ENCODE measurements at regions not wholly inside any gene's neighbourhood (a gene's known extent, or its start where the extent isn't known, plus 50 kb on each side); places are given as distances from the start of the nearest gene placed in this dataset.

- H3K4me1 ChIP-seq (ENCODE audit: control insufficient read depth in 4 of 4, insufficient read depth in 4 of 4, low read length in 3 of 4) = no peaks in the 10 kb centered on the region
- H3K9ac ChIP-seq (ENCODE audit: low read depth in 1 of 2, low read length in 2 of 2) = no peak overlapping the region
- DNase-seq (ENCODE audit: low spot score) = no peak
- no peaks in the 10 kb centered on the region for H3K27me3 ChIP-seq (ENCODE audit: control insufficient read depth in 4 of 4, insufficient read depth in 4 of 4, low read length in 3 of 4)
- no peaks in the 10 kb centered on the region for H3K36me3 ChIP-seq (ENCODE audit: control insufficient read depth in 4 of 4, insufficient read depth in 3 of 4, low read depth in 1 of 4, low read length in 3 of 4)
- no peak for TF ChIP-seq MAX (IDR thresholded peaks at IDR 0.05)
- no peak for TF ChIP-seq RXRA (IDR thresholded peaks at IDR 0.05)
- no peak for TF ChIP-seq FOXA1 (IDR thresholded peaks at IDR 0.05)
- no peak for TF ChIP-seq HNF4A (conservative IDR thresholded peaks at IDR 0.05)
- no peak for TF ChIP-seq SP1 (IDR thresholded peaks at IDR 0.05)
- TF ChIP-seq FOXA2 (IDR thresholded peaks at IDR 0.05) = no peak
- no peak for TF ChIP-seq TAF1 (conservative IDR thresholded peaks at IDR 0.05)
- no peak for TF ChIP-seq CTCF (IDR thresholded peaks at IDR 0.05; ENCODE audit: low read depth, low read length, missing input control)
- no peak for TF ChIP-seq JUND (IDR thresholded peaks at IDR 0.05)
- no peak for TF ChIP-seq GABPA (IDR thresholded peaks at IDR 0.05 in 1 of 2, conservative IDR thresholded peaks at IDR 0.05 in 1 of 2)
- TF ChIP-seq, protein P1, sequence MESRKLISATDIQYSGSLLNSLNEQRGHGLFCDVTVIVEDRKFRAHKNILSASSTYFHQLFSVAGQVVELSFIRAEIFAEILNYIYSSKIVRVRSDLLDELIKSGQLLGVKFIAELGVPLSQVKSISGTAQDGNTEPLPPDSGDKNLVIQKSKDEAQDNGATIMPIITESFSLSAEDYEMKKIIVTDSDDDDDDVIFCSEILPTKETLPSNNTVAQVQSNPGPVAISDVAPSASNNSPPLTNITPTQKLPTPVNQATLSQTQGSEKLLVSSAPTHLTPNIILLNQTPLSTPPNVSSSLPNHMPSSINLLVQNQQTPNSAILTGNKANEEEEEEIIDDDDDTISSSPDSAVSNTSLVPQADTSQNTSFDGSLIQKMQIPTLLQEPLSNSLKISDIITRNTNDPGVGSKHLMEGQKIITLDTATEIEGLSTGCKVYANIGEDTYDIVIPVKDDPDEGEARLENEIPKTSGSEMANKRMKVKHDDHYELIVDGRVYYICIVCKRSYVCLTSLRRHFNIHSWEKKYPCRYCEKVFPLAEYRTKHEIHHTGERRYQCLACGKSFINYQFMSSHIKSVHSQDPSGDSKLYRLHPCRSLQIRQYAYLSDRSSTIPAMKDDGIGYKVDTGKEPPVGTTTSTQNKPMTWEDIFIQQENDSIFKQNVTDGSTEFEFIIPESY (IDR thresholded peaks at IDR 0.05) = no peak
- TF ChIP-seq HNF4G (IDR thresholded peaks at IDR 0.05) = no peak
- no peak for TF ChIP-seq NR2F2 (IDR thresholded peaks at IDR 0.05)
- no peak for TF ChIP-seq YY1 (IDR thresholded peaks at IDR 0.05)
- TF ChIP-seq REST (IDR thresholded peaks at IDR 0.05) = no peak
- 80% methylated on average over 2 of the region's 2 CpGs for WGBS
- no peak overlapping the region for H3K4me3 ChIP-seq (ENCODE audit: low read depth in 1 of 3, low read length in 3 of 3)
- H3K9me3 ChIP-seq (ENCODE audit: control insufficient read depth in 4 of 4, low read length in 3 of 4) = no peaks in the 10 kb centered on the region
- no peak overlapping the region for H3K27ac ChIP-seq (ENCODE audit: low read depth in 1 of 2, low read length in 2 of 2)
Measured at GRCh38 chr15:69824877-69825406, 272.8 kb downstream of the TLE3 start.

Measured in liver (tissue), 8 donors.